ENCODE measurements at regions not wholly inside any gene's neighbourhood (a gene's known extent, or its start where the extent isn't known, plus 50 kb on each side); places are given as distances from the start of the nearest gene placed in this dataset.

GRCh38 chr11:28976801-28977145, 868.6 kb downstream of the METTL15 start:
- TF ChIP-seq GLIS3 (CRISPR knock-in tag; IDR thresholded peaks at IDR 0.05) (no peak), POU6F1 (CRISPR knock-in tag; IDR thresholded peaks at IDR 0.05; ENCODE audit: borderline replicate concordance, low read depth) (no peak), ZFP30 (CRISPR knock-in tag; IDR thresholded peaks at IDR 0.05) (no peak), BACH2 (CRISPR knock-in tag; IDR thresholded peaks at IDR 0.05; ENCODE audit: borderline replicate concordance) (no peak), SNAI2 (CRISPR knock-in tag; IDR thresholded peaks at IDR 0.05) (no peak), ZNF565 (CRISPR knock-in tag; conservative IDR thresholded peaks at IDR 0.05; ENCODE audit: low read depth) (no peak), ISL1 (CRISPR knock-in tag; IDR thresholded peaks at IDR 0.05) (no peak), TCF4 (CRISPR knock-in tag; IDR thresholded peaks at IDR 0.05; ENCODE audit: borderline replicate concordance) (no peak), ZNF70 (CRISPR knock-in tag; IDR thresholded peaks at IDR 0.05) (no peak)
- ATAC-seq: no peak

GRCh38 chr11:28976012-28976800, 868.0 kb downstream of the METTL15 start:
- TF ChIP-seq CREB5 (CRISPR knock-in tag; IDR thresholded peaks at IDR 0.05; ENCODE audit: low read depth) (no peak), ZNF70 (CRISPR knock-in tag; IDR thresholded peaks at IDR 0.05) (no peak), PPARA (CRISPR knock-in tag; IDR thresholded peaks at IDR 0.05; ENCODE audit: borderline replicate concordance) (no peak), CSRNP3 (CRISPR knock-in tag; IDR thresholded peaks at IDR 0.05) (no peak), CSDC2 (CRISPR knock-in tag; IDR thresholded peaks at IDR 0.05) (no peak), ZFP3 (CRISPR knock-in tag; IDR thresholded peaks at IDR 0.05) (no peak), GLIS3 (CRISPR knock-in tag; IDR thresholded peaks at IDR 0.05) (no peak)

GRCh38 chr11:28969832-28970231, 861.6 kb downstream of the METTL15 start:
- TF ChIP-seq POU6F1 (CRISPR knock-in tag; IDR thresholded peaks at IDR 0.05; ENCODE audit: borderline replicate concordance, low read depth) (no peak), ZFP30 (CRISPR knock-in tag; IDR thresholded peaks at IDR 0.05) (no peak), ZNF70 (CRISPR knock-in tag; IDR thresholded peaks at IDR 0.05) (no peak), ZC3H10 (CRISPR knock-in tag; IDR thresholded peaks at IDR 0.05) (no peak), CSDC2 (CRISPR knock-in tag; IDR thresholded peaks at IDR 0.05) (no peak), GLIS3 (CRISPR knock-in tag; IDR thresholded peaks at IDR 0.05) (no peak), ISL1 (CRISPR knock-in tag; IDR thresholded peaks at IDR 0.05) (no peak), ZNF8 (CRISPR knock-in tag; IDR thresholded peaks at IDR 0.05) (no peak), ESRRG (CRISPR knock-in tag; IDR thresholded peaks at IDR 0.05) (no peak), SNAI2 (CRISPR knock-in tag; IDR thresholded peaks at IDR 0.05) (no peak), PATZ1 (CRISPR knock-in tag; IDR thresholded peaks at IDR 0.05; ENCODE audit: borderline replicate concordance) (no peak), BACH2 (CRISPR knock-in tag; IDR thresholded peaks at IDR 0.05; ENCODE audit: borderline replicate concordance) (no peak), CSRNP3 (CRISPR knock-in tag; IDR thresholded peaks at IDR 0.05) (no peak)
- ATAC-seq: no peak

More at GRCh38 chr11:28976012-28976800, 868.0 kb downstream of the METTL15 start:
- no peak for ATAC-seq
